Heart left ventricle (tissue), 16 donors: ENCODE measurements at regions not wholly inside any gene's neighbourhood (a gene's known extent, or its start where the extent isn't known, plus 50 kb on each side); places are given as distances from the start of the nearest gene placed in this dataset.

ENCODE experiments used
- ATAC-seq, 4 donors: fragments of 200-7000 bp; cut with Tn5 transposase; one replicate each; pipeline ENCODE4 v1.9.1; 2020 to 2022; ENCODE audit warnings: moderate library complexity in 4 of 4, mild to moderate bottlenecking in 3 of 4, moderate number of reproducible peaks in 1 of 4
- DNase-seq, 5 donors: peaks; one replicate each; pipeline ENCODE4 v3.0.0-alpha.2; 2020
- H3K27ac ChIP-seq, 12 donors: fragments of 200-600 bp; sonication (generic) in 4 of 12; one replicate each; pipeline versions ENCODE4 v1.5.0 to v1.8.0; 2016 to 2022; ENCODE audit warnings: mild to moderate bottlenecking in 2 of 12
- H3K27me3 ChIP-seq, 9 donors: fragments of 200-600 bp; sonication (generic) in 2 of 9; one replicate each; pipeline versions ENCODE4 v1.5.1 to v1.8.0; 2016 to 2022; ENCODE audit warnings: mild to moderate bottlenecking in 3 of 9
- H3K36me3 ChIP-seq, 9 donors: fragments of 200-600 bp; sonication (generic) in 2 of 9; one replicate each; pipeline versions ENCODE4 v1.5.0 to v1.8.0; 2018 to 2022; ENCODE audit warnings: mild to moderate bottlenecking in 2 of 9
- H3K4me1 ChIP-seq, 12 donors: fragments of 200-600 bp; sonication (generic) in 4 of 12; one replicate each; pipeline versions ENCODE4 v1.5.0 to v1.8.0; 2016 to 2022; ENCODE audit warnings: mild to moderate bottlenecking in 3 of 12
- H3K4me3 ChIP-seq, 12 donors: fragments of 200-600 bp; sonication (generic) in 4 of 12; one replicate each; pipeline versions ENCODE4 v1.5.0 to v1.8.0; 2017 to 2022; ENCODE audit warnings: mild to moderate bottlenecking in 9 of 12, moderate library complexity in 4 of 12
- H3K9me3 ChIP-seq, 12 donors: fragments of 200-600 bp; sonication (generic) in 4 of 12; one replicate each; pipeline versions ENCODE4 v1.5.0 to v1.8.0; 2016 to 2022; ENCODE audit warnings: mild to moderate bottlenecking in 1 of 12
- POLR2A ChIP-seq, 2 donors: fragments of 450-650 bp; IDR thresholded peaks; one replicate each; pipeline ENCODE4 v1.6.1; 2017; ENCODE audit warnings: antibody characterized with exemption in 2 of 2, mild to moderate bottlenecking in 2 of 2, moderate library complexity in 2 of 2
- WGBS, 4 donors: extraction: QIAGEN DNeasy Blood & Tissue Kit in 2 of 4; methylation state at CpG; one replicate each; pipeline versions ENCODE4 v1.1.5 to v1.1.7; 2013 to 2018; 5-methylcytosine and 5-hydroxymethylcytosine counted together
- intact Hi-C, 10 donors: fragments of 100-400 bp; cut with DNase I; formaldehyde crosslinking; loops; one replicate each; pipeline versions ENCODE4 v1.11.1 to v1.14.2; 2022
- TF ChIP-seq, protein P1 (sequence below), 12 donors: fragments of 200-600 bp; sonication (generic) in 4 of 12; IDR thresholded peaks; one replicate each; pipeline versions ENCODE4 v1.5.0 to v1.8.0; 2018 to 2022; ENCODE audit warnings: antibody characterized with exemption in 12 of 12, mild to moderate bottlenecking in 5 of 12
- donor health status: ischemic (EF 13 %, LVEDD 7.1; RV severe dilation, severe dysfunction).
- donor health status: healthy with polysubstance abuse.
- donor health status: DM: no; HTN: yes; CAD: no.
- donor health status: DM: no; HTN: no; CAD: no.
- donor health status: ischemic (EF 25% LVEDD 6.9; RV normal size, moderate dysfunction).
- donor health status: ischemic (EF 25% LVEDD 5.7; RV mildly dilated, moderate dysfunction).
- donor health status: healthy.
- donor health status: DM: yes; HTN: yes; CAD: no.
- donor health status: ischemic (EF 35%, LVEDD 5.7; RV mildly dilated, moderate dysfunction).
- donor health status: nonischemic (EF 11% LVEDD 7.7; RV severe dilation, severe dysfunction).
- donor health status: DM: yes; HTN: yes; CAD: no.
- donor health status: PGD.
- donor health status: ischemic (EF 29% LVEDD 5.4; RV normal size, mild dysfunction).
- donor health status: nonischemic (EF 23%, LVEDD 6.1; RV moderate dilation, normal function).

DNA sequence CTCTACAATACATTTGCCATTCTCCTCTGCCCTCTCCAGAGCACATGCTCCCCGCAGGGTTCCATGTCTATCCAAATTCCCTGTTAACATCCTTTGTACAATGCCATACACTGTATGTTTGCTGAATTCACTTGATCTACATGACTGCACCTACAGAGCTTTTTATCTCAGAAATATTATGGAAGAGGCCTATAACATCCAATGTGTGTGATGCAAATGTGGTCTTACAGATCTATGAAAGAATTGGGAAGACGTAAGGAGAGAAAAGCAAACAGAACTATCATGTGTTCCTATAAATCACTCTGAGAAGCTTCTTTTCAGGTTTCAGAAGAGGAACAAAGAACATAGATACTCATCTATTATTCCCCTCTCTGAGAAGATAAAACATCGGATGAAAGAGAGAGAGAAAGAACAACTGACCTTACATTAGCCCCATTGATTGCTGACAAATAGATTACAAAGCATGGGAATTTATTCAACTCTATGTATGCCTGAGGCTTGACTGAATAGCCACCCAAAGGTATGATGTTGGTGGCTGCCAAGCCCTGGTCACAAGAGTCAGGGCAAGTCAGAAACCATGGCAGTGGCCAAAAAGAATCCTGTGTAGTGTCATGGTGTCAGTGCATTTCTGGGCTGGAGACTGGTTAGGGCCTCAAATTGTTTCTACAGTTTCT is 425.2 kb downstream of the FOXO1 start:
- Histone ChIP-seq H3K9me3 (peaks cover 0 to 3% (median 0%) of the 10 kb centered on the region in 12 donors), H3K36me3 (no peaks in the 10 kb centered on the region), H3K4me3 (no peak overlapping the region), H3K4me1 (peaks cover 0 to 10% (median 0%) of the 10 kb centered on the region in 12 donors), H3K27ac (no peak overlapping the region), H3K27me3 (no peaks in the 10 kb centered on the region)
- 89 to 94% (median 92%) methylated on average over 3 of the region's 3 CpGs for WGBS, 4 donors
- DNase-seq: no peak
- no peak for TF ChIP-seq POLR2A (IDR thresholded peaks at IDR 0.05)
- TF ChIP-seq, protein P1, sequence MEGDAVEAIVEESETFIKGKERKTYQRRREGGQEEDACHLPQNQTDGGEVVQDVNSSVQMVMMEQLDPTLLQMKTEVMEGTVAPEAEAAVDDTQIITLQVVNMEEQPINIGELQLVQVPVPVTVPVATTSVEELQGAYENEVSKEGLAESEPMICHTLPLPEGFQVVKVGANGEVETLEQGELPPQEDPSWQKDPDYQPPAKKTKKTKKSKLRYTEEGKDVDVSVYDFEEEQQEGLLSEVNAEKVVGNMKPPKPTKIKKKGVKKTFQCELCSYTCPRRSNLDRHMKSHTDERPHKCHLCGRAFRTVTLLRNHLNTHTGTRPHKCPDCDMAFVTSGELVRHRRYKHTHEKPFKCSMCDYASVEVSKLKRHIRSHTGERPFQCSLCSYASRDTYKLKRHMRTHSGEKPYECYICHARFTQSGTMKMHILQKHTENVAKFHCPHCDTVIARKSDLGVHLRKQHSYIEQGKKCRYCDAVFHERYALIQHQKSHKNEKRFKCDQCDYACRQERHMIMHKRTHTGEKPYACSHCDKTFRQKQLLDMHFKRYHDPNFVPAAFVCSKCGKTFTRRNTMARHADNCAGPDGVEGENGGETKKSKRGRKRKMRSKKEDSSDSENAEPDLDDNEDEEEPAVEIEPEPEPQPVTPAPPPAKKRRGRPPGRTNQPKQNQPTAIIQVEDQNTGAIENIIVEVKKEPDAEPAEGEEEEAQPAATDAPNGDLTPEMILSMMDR (IDR thresholded peaks at IDR 0.05): no peak
- ATAC-seq: no peak
- intact Hi-C loops: no loop called here

DNA sequence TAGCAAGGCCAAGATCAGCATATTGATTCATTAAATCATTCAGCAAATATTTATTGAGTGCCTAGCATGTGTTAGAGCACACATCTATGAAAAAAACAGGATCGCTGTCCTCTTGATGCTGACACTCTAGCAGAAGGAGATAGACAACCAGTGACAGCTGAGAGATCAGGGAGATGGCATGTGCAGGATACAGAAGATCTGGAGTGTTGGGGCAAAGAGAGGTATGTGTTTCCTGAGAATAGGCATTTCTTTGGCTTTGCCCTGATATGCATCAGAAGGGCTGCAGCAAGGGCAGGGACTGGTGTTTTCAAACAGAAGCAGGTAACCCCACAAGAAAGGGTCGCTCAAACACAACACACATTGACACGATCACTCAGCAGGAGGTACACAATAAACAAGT is 423.4 kb downstream of the FOXO1 start:
- Histone ChIP-seq H3K27me3 (no peaks in the 10 kb centered on the region), H3K27ac (no peak overlapping the region), H3K9me3 (peaks cover 0 to 3% (median 0%) of the 10 kb centered on the region in 12 donors), H3K4me3 (no peak overlapping the region), H3K36me3 (no peaks in the 10 kb centered on the region), H3K4me1 (no peaks in the 10 kb centered on the region)
- ATAC-seq: no peak
- intact Hi-C loops: no loop called here
- TF ChIP-seq, protein P1 (IDR thresholded peaks at IDR 0.05): no peak
- no peak for TF ChIP-seq POLR2A (IDR thresholded peaks at IDR 0.05)
- 92 to 95% (median 94%) methylated on average over 3 of the region's 3 CpGs for WGBS, 4 donors
- DNase-seq: no peak

DNA sequence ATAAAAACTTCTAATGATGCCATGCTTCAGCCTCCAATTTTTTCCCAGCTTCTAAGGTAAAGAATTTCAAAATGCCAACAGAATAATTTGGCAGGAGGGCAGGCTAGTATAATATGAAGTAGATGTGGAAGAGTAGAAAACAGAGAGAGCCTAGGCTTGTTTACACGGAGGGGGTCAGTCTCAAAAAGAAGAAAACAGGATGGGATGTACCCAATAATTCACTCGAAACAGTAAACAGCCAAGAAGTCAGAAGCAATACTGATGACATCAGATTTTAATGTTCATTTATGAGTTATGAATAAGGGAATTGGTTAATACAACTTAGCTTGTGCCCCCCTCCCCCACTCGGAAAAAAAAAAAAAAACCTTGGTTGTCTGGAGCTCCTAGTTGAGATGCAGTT is 422.5 kb downstream of the FOXO1 start:
- Histone ChIP-seq H3K4me1 (no peaks in the 10 kb centered on the region), H3K9me3 (peaks cover 0 to 3% (median 0%) of the 10 kb centered on the region in 12 donors), H3K27ac (no peak overlapping the region), H3K36me3 (no peaks in the 10 kb centered on the region), H3K4me3 (no peak overlapping the region), H3K27me3 (no peaks in the 10 kb centered on the region)
- intact Hi-C loops: no loop called here
- no peak for TF ChIP-seq POLR2A (IDR thresholded peaks at IDR 0.05)
- TF ChIP-seq, protein P1 (IDR thresholded peaks at IDR 0.05): no peak
- ATAC-seq (no peak), DNase-seq (no peak)
- 31 to 69% (median 52%) methylated on average over 3 of the region's 3 CpGs for WGBS, 4 donors

DNA sequence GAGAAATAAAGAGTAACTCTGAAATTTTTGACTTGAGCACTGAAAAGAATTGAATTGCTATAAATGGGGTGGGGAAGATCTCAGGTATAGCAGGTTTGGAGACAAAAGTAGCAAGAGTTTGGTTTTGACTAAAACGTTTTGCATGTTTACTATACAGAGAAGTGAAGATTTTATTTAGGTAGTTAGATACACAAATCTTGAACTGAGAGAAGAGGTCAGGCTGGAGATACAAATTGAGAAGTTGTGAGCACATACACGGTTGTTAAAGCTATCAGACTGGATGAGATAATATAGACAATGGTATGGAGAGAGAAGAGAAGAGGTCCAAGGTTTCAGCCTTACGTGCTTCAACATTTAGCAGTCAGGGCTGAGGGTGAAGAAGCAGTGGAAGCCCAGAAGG is 420.9 kb downstream of the FOXO1 start:
- Histone ChIP-seq H3K27ac (no peak overlapping the region), H3K4me3 (no peak overlapping the region), H3K9me3 (peaks cover 0 to 9% (median 0%) of the 10 kb centered on the region in 12 donors), H3K4me1 (no peaks in the 10 kb centered on the region), H3K36me3 (no peaks in the 10 kb centered on the region), H3K27me3 (no peaks in the 10 kb centered on the region)
- DNase-seq (no peak), ATAC-seq (no peak)
- TF ChIP-seq POLR2A (IDR thresholded peaks at IDR 0.05): no peak
- TF ChIP-seq, protein P1 (IDR thresholded peaks at IDR 0.05): no peak
- 54 to 79% (median 74%) methylated on average over 3 of the region's 3 CpGs for WGBS, 4 donors
- intact Hi-C loops: no loop called here
